Stomach (tissue), 8 donors: ENCODE measurements at regions not wholly inside any gene's neighbourhood (a gene's known extent, or its start where the extent isn't known, plus 50 kb on each side); places are given as distances from the start of the nearest gene placed in this dataset.

Experiments
- DNase-seq, 2 donors: peaks; one replicate each; pipeline versions ENCODE4 v3.0.0 to v3.0.0-alpha.2; 2013 to 2019
- H3K27ac ChIP-seq, 5 donors: fragments of 200-600 bp in 4 of 5; sonication (generic) in 4 of 5; one replicate each; pipeline ENCODE4 v1.5.1; 2013 to 2019; ENCODE audit warnings: mild to moderate bottlenecking in 1 of 5, moderate library complexity in 1 of 5
- H3K27me3 ChIP-seq, 3 donors: fragments of 200-600 bp; sonication (generic); one replicate each; pipeline ENCODE4 v1.5.1; 2017 to 2019; ENCODE audit warnings: mixed run types in 1 of 3
- H3K36me3 ChIP-seq, 4 donors: fragments of 200-600 bp; sonication (generic); 1 replicate in 3 of 4; 2 replicates in 1 of 4; pipeline ENCODE4 v1.5.1; 2016 to 2019
- H3K4me1 ChIP-seq, 4 donors: fragments of 200-600 bp; sonication (generic); one replicate each; pipeline ENCODE4 v1.5.1; 2016 to 2019
- H3K4me3 ChIP-seq, 4 donors: fragments of 200-600 bp; sonication (generic) in 3 of 4; one replicate each; pipeline ENCODE4 v1.5.1; 2016 to 2019; ENCODE audit warnings: mild to moderate bottlenecking in 1 of 4
- H3K9me3 ChIP-seq, 4 donors: fragments of 200-600 bp; sonication (generic); one replicate each; pipeline ENCODE4 v1.5.1; 2016 to 2019
- CTCF ChIP-seq, 7 experiments: fragments of 450-650 bp in 4 of 7; fragments of 200-600 bp in 3 of 7; sonication (generic) in 3 of 7; IDR thresholded peaks; one replicate each; pipeline ENCODE4 v1.5.1; 2016 to 2019; ENCODE audit warnings: antibody characterized with exemption in 7 of 7, control low read depth in 2 of 7, mild to moderate bottlenecking in 1 of 7
- EP300 ChIP-seq: sonication (generic); formaldehyde crosslinking; IDR thresholded peaks from one replicate; pipeline ENCODE4 v1.6.1; 2017; ENCODE audit warnings: antibody characterized with exemption
- POLR2A ChIP-seq, 4 donors: fragments of 450-650 bp; IDR thresholded peaks; one replicate each; pipeline ENCODE4 v1.6.1; 2016; ENCODE audit warnings: antibody characterized with exemption in 4 of 4, control low read depth in 2 of 4, mild to moderate bottlenecking in 1 of 4, moderate library complexity in 1 of 4
- POLR2AphosphoS5 ChIP-seq, 3 donors: sonication (generic); formaldehyde crosslinking; IDR thresholded peaks; one replicate each; pipeline ENCODE4 v1.6.1; 2016; ENCODE audit warnings: antibody characterized with exemption in 3 of 3
- WGBS, 5 donors: extraction: QIAGEN DNeasy Blood & Tissue Kit in 3 of 5; methylation state at CpG; one replicate each; pipeline versions ENCODE4 v1.1.5 to v1.1.7; 2013 to 2018; 5-methylcytosine and 5-hydroxymethylcytosine counted together
- intact Hi-C: fragments of 100-400 bp; cut with DNase I; formaldehyde crosslinking; loops from one replicate; pipeline ENCODE4 v1.15.1; 2023; ENCODE audit warnings: low total_unique reads
- donor health status: healthy with polysubstance abuse.
- donor health status: Bipolar disorder and iron deficiency.
- donor health status: healthy.

- Histone ChIP-seq H3K27me3 (no peaks in the 10 kb centered on the region), H3K4me1 (peaks cover 0 to 19% (median 0%) of the 10 kb centered on the region in 4 donors), H3K4me3 (no peak overlapping the region), H3K9me3 (no peaks in the 10 kb centered on the region), H3K27ac (no peak overlapping the region), H3K36me3 (no peaks in the 10 kb centered on the region)
- no peak for TF ChIP-seq CTCF (IDR thresholded peaks at IDR 0.05)
- no peak for TF ChIP-seq POLR2A (IDR thresholded peaks at IDR 0.05)
- no peak for TF ChIP-seq POLR2AphosphoS5 (IDR thresholded peaks at IDR 0.05)
- no peak for TF ChIP-seq EP300
- 83 to 96% (median 93%) methylated on average over 2 of the region's 2 CpGs for WGBS, 5 donors
- DNase-seq: no peak
- intact Hi-C loops: no loop called here
Observed at GRCh38 chr9:86752733-86753132, 194.6 kb downstream of the GAS1 start.

GRCh38 chr9:86751956-86752355 is 195.3 kb downstream of the GAS1 start:
- TF ChIP-seq EP300 (no peak), POLR2AphosphoS5 (IDR thresholded peaks at IDR 0.05) (no peak), POLR2A (IDR thresholded peaks at IDR 0.05) (no peak), CTCF (IDR thresholded peaks at IDR 0.05) (no peak)

GRCh38 chr9:86751207-86751606 is 196.1 kb downstream of the GAS1 start:
- DNase-seq: no peak
- Histone ChIP-seq H3K4me3 (no peak overlapping the region), H3K4me1 (peaks cover 0 to 19% (median 0%) of the 10 kb centered on the region in 4 donors), H3K27me3 (no peaks in the 10 kb centered on the region), H3K27ac (no peak overlapping the region), H3K9me3 (no peaks in the 10 kb centered on the region), H3K36me3 (no peaks in the 10 kb centered on the region)
- intact Hi-C loops: no loop called here
- TF ChIP-seq CTCF (IDR thresholded peaks at IDR 0.05) (no peak), EP300 (no peak), POLR2A (IDR thresholded peaks at IDR 0.05) (no peak), POLR2AphosphoS5 (IDR thresholded peaks at IDR 0.05) (no peak)
- WGBS, 5 donors: 73 to 95% (median 86%) methylated on average over 4 of the region's 4 CpGs

More at GRCh38 chr9:86751956-86752355, 195.3 kb downstream of the GAS1 start:
- intact Hi-C loops: no loop called here
- Histone ChIP-seq H3K27ac (no peak overlapping the region), H3K36me3 (no peaks in the 10 kb centered on the region), H3K4me3 (no peak overlapping the region), H3K9me3 (no peaks in the 10 kb centered on the region), H3K27me3 (no peaks in the 10 kb centered on the region), H3K4me1 (peaks cover 0 to 19% (median 0%) of the 10 kb centered on the region in 4 donors)
- 68 to 84% (median 83%) methylated on average over 5 of the region's 5 CpGs for WGBS, 5 donors
- DNase-seq: no peak

DNA sequence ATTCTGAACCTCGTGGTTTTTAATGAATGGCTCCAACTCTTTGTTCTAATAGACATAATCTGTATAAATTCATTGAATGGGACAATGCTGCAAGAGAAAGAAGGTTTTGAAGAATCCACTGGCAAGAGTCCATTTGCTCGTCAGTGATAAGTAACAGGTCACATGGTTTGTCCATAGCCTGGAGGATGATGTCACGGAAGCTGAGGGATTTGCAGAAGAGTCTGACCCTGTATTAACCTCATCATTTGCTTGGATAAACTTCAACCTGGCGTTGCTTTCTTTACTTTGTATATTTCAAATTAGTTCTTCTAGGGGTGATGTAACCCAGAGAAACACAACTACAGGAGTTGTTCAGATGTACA is 197.4 kb downstream of the GAS1 start:
- no peaks in the 10 kb centered on the region for H3K9me3 ChIP-seq
- 40 to 73% (median 63%) methylated on average over 4 of the region's 4 CpGs for WGBS, 5 donors
- H3K4me1 ChIP-seq: peaks cover 0 to 13% (median 0%) of the 10 kb centered on the region in 4 donors
- H3K27ac ChIP-seq: no peak overlapping the region
- no peaks in the 10 kb centered on the region for H3K27me3 ChIP-seq
- TF ChIP-seq EP300: no peak
- TF ChIP-seq CTCF (IDR thresholded peaks at IDR 0.05): no peak
- TF ChIP-seq POLR2AphosphoS5 (IDR thresholded peaks at IDR 0.05): no peak
- no peak for TF ChIP-seq POLR2A (IDR thresholded peaks at IDR 0.05)
- intact Hi-C loops: no loop called here
- DNase-seq: peak in 1 of 2 donors; percentile 92
- no peaks in the 10 kb centered on the region for H3K36me3 ChIP-seq
- H3K4me3 ChIP-seq: no peak overlapping the region
